ENCODE measurements at regions not wholly inside any gene's neighbourhood (a gene's known extent, or its start where the extent isn't known, plus 50 kb on each side); places are given as distances from the start of the nearest gene placed in this dataset.

DNA sequence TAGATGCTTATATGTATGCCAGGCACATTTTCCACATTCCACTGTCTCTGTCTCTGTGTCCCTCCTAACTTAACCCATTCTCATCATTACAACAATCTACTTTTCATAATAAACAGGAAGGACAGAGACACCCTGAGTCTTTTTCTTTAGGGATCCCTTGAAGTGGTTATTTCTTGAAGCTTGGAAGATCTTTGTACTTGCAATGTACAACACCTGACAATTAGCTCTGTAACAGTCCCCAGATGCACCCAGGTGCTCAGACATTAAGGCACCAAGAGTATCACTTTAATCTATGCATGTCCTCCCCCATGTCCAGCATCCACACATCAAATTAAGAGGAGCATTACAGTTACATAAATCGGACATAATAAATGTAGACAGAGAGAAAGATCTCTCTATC is 309.6 kb upstream of the KCNH8 start:
- TF ChIP-seq, protein P1, sequence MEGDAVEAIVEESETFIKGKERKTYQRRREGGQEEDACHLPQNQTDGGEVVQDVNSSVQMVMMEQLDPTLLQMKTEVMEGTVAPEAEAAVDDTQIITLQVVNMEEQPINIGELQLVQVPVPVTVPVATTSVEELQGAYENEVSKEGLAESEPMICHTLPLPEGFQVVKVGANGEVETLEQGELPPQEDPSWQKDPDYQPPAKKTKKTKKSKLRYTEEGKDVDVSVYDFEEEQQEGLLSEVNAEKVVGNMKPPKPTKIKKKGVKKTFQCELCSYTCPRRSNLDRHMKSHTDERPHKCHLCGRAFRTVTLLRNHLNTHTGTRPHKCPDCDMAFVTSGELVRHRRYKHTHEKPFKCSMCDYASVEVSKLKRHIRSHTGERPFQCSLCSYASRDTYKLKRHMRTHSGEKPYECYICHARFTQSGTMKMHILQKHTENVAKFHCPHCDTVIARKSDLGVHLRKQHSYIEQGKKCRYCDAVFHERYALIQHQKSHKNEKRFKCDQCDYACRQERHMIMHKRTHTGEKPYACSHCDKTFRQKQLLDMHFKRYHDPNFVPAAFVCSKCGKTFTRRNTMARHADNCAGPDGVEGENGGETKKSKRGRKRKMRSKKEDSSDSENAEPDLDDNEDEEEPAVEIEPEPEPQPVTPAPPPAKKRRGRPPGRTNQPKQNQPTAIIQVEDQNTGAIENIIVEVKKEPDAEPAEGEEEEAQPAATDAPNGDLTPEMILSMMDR (conservative IDR thresholded peaks at IDR 0.05 in 1 of 2, IDR thresholded peaks at IDR 0.05 in 1 of 2; ENCODE audit: extremely low read depth in 1 of 2, insufficient read depth in 1 of 2, low read depth in 1 of 2, low read length in 2 of 2): no peak
- no peak for TF ChIP-seq EZH2 (IDR thresholded peaks at IDR 0.05; ENCODE audit: borderline replicate concordance, low read length)
